AG04450 (cell line): ENCODE measurements at regions not wholly inside any gene's neighbourhood (a gene's known extent, or its start where the extent isn't known, plus 50 kb on each side); places are given as distances from the start of the nearest gene placed in this dataset.

ENCODE experiments used
- CTCF ChIA-PET: fragments of 300-600, 350-600 bp; formaldehyde crosslinking; extraction: SDS; loops from one replicate; lab custom pipeline; 2022; ENCODE audit warnings: antibody characterized with exemption, inconsistent platforms; lab: Charles Lee
- POLR2A ChIA-PET: fragments of 350-600 bp; formaldehyde crosslinking; extraction: SDS; loops from one replicate; lab custom pipeline; 2021; ENCODE audit warnings: antibody characterized with exemption, inconsistent platforms; lab: Yijun Ruan, JAX
- DNase-seq: peaks from one replicate; pipeline ENCODE4 v3.0.0-alpha.2; 2011; ENCODE audit warnings: low read depth, low spot score
- H3K27ac ChIP-seq: one replicate; pipeline ENCODE4 v1.5.1; 2012; ENCODE audit warnings: low read depth, low read length, control low read depth
- H3K27me3 ChIP-seq: one replicate; pipeline ENCODE4 v1.6.0; 2012; ENCODE audit warnings: low read length; ENCODE audit not compliant: control insufficient read depth, insufficient read depth
- H3K4me3 ChIP-seq: 2 replicates; pipeline ENCODE4 v1.5.1; 2011; ENCODE audit warnings: mild to moderate bottlenecking, low read depth, low read length, control low read depth
- H3K9me3 ChIP-seq: 2 replicates; pipeline ENCODE4 v1.5.1; 2012; ENCODE audit warnings: low read length; ENCODE audit not compliant: control insufficient read depth, insufficient read depth
- CTCF ChIP-seq: IDR thresholded peaks from 2 replicates; pipeline ENCODE4 v1.5.1; 2011; ENCODE audit warnings: low read depth, low read length, control low read depth, inconsistent platforms

- POLR2A ChIA-PET: no interaction called here
- no peak for TF ChIP-seq CTCF
- Histone ChIP-seq H3K27me3 (no peaks in the 10 kb centered on the region), H3K4me3 (no peak overlapping the region), H3K9me3 (no peaks in the 10 kb centered on the region), H3K27ac (no peak overlapping the region)
- CTCF ChIA-PET: no interaction called here
- no peak for DNase-seq
Measured at GRCh38 chr1:213397638-213398037, 346.6 kb downstream of the RPS6KC1 start.

- Histone ChIP-seq H3K9me3 (no peaks in the 10 kb centered on the region), H3K4me3 (no peak overlapping the region), H3K27me3 (no peaks in the 10 kb centered on the region), H3K27ac (no peak overlapping the region)
- ChIA-PET POLR2A (no interaction called here), CTCF (no interaction called here)
- DNase-seq: no peak
- TF ChIP-seq CTCF: no peak
Measured at GRCh38 chr1:213399695-213400094, 348.7 kb downstream of the RPS6KC1 start.

GRCh38 chr1:213409208-213409631 lies 358.2 kb downstream of the RPS6KC1 start:
- Histone ChIP-seq H3K9me3 (no peaks in the 10 kb centered on the region), H3K4me3 (no peak overlapping the region), H3K27me3 (no peaks in the 10 kb centered on the region), H3K27ac (no peak overlapping the region)
- DNase-seq: no peak
- POLR2A ChIA-PET: no interaction called here
- TF ChIP-seq CTCF: no peak
- CTCF ChIA-PET: no interaction called here

- DNase-seq: no peak
- ChIA-PET CTCF (no interaction called here), POLR2A (no interaction called here)
- Histone ChIP-seq H3K4me3 (no peak overlapping the region), H3K9me3 (no peaks in the 10 kb centered on the region), H3K27me3 (no peaks in the 10 kb centered on the region), H3K27ac (no peak overlapping the region)
- TF ChIP-seq CTCF: no peak
Measured at GRCh38 chr1:213409971-213410370, 358.9 kb downstream of the RPS6KC1 start.

GRCh38 chr1:213414346-213414745 lies 363.3 kb downstream of the RPS6KC1 start:
- Histone ChIP-seq H3K9me3 (no peaks in the 10 kb centered on the region; the same call in 1 of the 2 replicates), H3K4me3 (no peak overlapping the region), H3K27me3 (no peaks in the 10 kb centered on the region), H3K27ac (no peak overlapping the region)
- POLR2A ChIA-PET: no interaction called here
- no peak for DNase-seq
- TF ChIP-seq CTCF: no peak
- CTCF ChIA-PET: no interaction called here
